ENCODE measurements at regions not wholly inside any gene's neighbourhood (a gene's known extent, or its start where the extent isn't known, plus 50 kb on each side); places are given as distances from the start of the nearest gene placed in this dataset.
"Not testable (repeated sequence)": the region's sequence is repeated elsewhere in the genome, so short reads cannot be mapped to it uniquely, and the experiment has no call there.

GRCh38 chr7:153412824-153413198, 639.4 kb upstream of the DPP6 start:
- H3K9ac ChIP-seq (ENCODE audit: low read length); H2AFZ ChIP-seq (ENCODE audit: low read length); H3K27me3 ChIP-seq (ENCODE audit: low read length); H3K4me3 ChIP-seq (ENCODE audit: low read length); H3K4me2 ChIP-seq (ENCODE audit: low read depth, low read length, poor library complexity, severe bottlenecking); DNase-seq; H3K4me1 ChIP-seq (ENCODE audit: low read length); H3K9me3 ChIP-seq (ENCODE audit: low read length); H3K9me2 ChIP-seq (replicated peaks; ENCODE audit: insufficient read depth, low read length); H4K20me1 ChIP-seq (ENCODE audit: insufficient read depth, low read depth, low read length); H3K36me3 ChIP-seq (ENCODE audit: insufficient read depth, low read length); H3K79me2 ChIP-seq (ENCODE audit: low read length); H3K27ac ChIP-seq (ENCODE audit: low read length): not testable (repeated sequence)

- Histone ChIP-seq H3K79me2 (ENCODE audit: low read length) (no peaks in the 10 kb centered on the region), H3K27me3 (ENCODE audit: low read length) (no peaks in the 10 kb centered on the region), H4K20me1 (ENCODE audit: insufficient read depth, low read depth, low read length) (no peaks in the 10 kb centered on the region), H3K4me2 (ENCODE audit: low read depth, low read length, poor library complexity, severe bottlenecking) (no peak overlapping the region), H3K9me2 (replicated peaks; ENCODE audit: insufficient read depth, low read length) (0 out of 2 replicates have a peak, but pooled peaks cover 4% of the 10 kb centered on the region), H3K4me3 (ENCODE audit: low read length) (no peak overlapping the region), H3K9me3 (ENCODE audit: low read length) (no peaks in the 10 kb centered on the region), H3K4me1 (ENCODE audit: low read length) (no peaks in the 10 kb centered on the region), H2AFZ (ENCODE audit: low read length) (no peak overlapping the region), H3K9ac (ENCODE audit: low read length) (no peak overlapping the region), H3K36me3 (ENCODE audit: insufficient read depth, low read length) (no peaks in the 10 kb centered on the region), H3K27ac (ENCODE audit: low read length) (no peak overlapping the region)
- DNase-seq = no peak
These were observed 639.0 kb upstream of the DPP6 start for GRCh38 chr7:153413199-153413539.

GRCh38 chr7:153413540-153414287, 638.5 kb upstream of the DPP6 start:
- Histone ChIP-seq H3K4me2 (ENCODE audit: low read depth, low read length, poor library complexity, severe bottlenecking) (no peak overlapping the region), H3K9me2 (replicated peaks; ENCODE audit: insufficient read depth, low read length) (0 out of 2 replicates have a peak, but pooled peaks cover 4% of the 10 kb centered on the region), H3K36me3 (ENCODE audit: insufficient read depth, low read length) (no peaks in the 10 kb centered on the region), H3K27me3 (ENCODE audit: low read length) (no peaks in the 10 kb centered on the region), H3K27ac (ENCODE audit: low read length) (no peak overlapping the region), H3K4me3 (ENCODE audit: low read length) (no peak overlapping the region), H3K79me2 (ENCODE audit: low read length) (no peaks in the 10 kb centered on the region), H4K20me1 (ENCODE audit: insufficient read depth, low read depth, low read length) (no peaks in the 10 kb centered on the region), H3K9ac (ENCODE audit: low read length) (no peak overlapping the region), H3K4me1 (ENCODE audit: low read length) (no peaks in the 10 kb centered on the region), H2AFZ (ENCODE audit: low read length) (no peak overlapping the region), H3K9me3 (ENCODE audit: low read length) (no peaks in the 10 kb centered on the region)
- DNase-seq = no peak

GRCh38 chr7:153414288-153414629, 637.9 kb upstream of the DPP6 start:
- Histone ChIP-seq H3K4me1 (ENCODE audit: low read length) (no peaks in the 10 kb centered on the region), H3K79me2 (ENCODE audit: low read length) (no peaks in the 10 kb centered on the region), H3K36me3 (ENCODE audit: insufficient read depth, low read length) (no peaks in the 10 kb centered on the region), H3K4me2 (ENCODE audit: low read depth, low read length, poor library complexity, severe bottlenecking) (no peak overlapping the region), H3K9me3 (ENCODE audit: low read length) (no peaks in the 10 kb centered on the region), H3K4me3 (ENCODE audit: low read length) (no peak overlapping the region), H3K9me2 (replicated peaks; ENCODE audit: insufficient read depth, low read length) (0 out of 2 replicates have a peak, but pooled peaks cover 4% of the 10 kb centered on the region), H3K9ac (ENCODE audit: low read length) (no peak overlapping the region), H2AFZ (ENCODE audit: low read length) (no peak overlapping the region), H4K20me1 (ENCODE audit: insufficient read depth, low read depth, low read length) (no peaks in the 10 kb centered on the region), H3K27ac (ENCODE audit: low read length) (no peak overlapping the region), H3K27me3 (ENCODE audit: low read length) (no peaks in the 10 kb centered on the region)
- DNase-seq = no peak

GRCh38 chr7:153415632-153416031, 636.6 kb upstream of the DPP6 start:
- Histone ChIP-seq H3K36me3 (ENCODE audit: insufficient read depth, low read length) (no peaks in the 10 kb centered on the region), H3K9me2 (replicated peaks; ENCODE audit: insufficient read depth, low read length) (0 out of 2 replicates have a peak, but pooled peaks cover 4% of the 10 kb centered on the region), H3K4me2 (ENCODE audit: low read depth, low read length, poor library complexity, severe bottlenecking) (no peak overlapping the region), H3K27ac (ENCODE audit: low read length) (no peak overlapping the region), H3K9me3 (ENCODE audit: low read length) (no peaks in the 10 kb centered on the region), H3K27me3 (ENCODE audit: low read length) (no peaks in the 10 kb centered on the region), H3K9ac (ENCODE audit: low read length) (no peak overlapping the region), H2AFZ (ENCODE audit: low read length) (no peak overlapping the region), H3K4me1 (ENCODE audit: low read length) (no peaks in the 10 kb centered on the region), H3K4me3 (ENCODE audit: low read length) (no peak overlapping the region), H3K79me2 (ENCODE audit: low read length) (no peaks in the 10 kb centered on the region), H4K20me1 (ENCODE audit: insufficient read depth, low read depth, low read length) (no peaks in the 10 kb centered on the region)
- DNase-seq = no peak

GRCh38 chr7:153422291-153423209, 629.6 kb upstream of the DPP6 start:
- no peaks in the 10 kb centered on the region for H3K79me2 ChIP-seq (ENCODE audit: low read length)
- no peaks in the 10 kb centered on the region for H4K20me1 ChIP-seq (ENCODE audit: insufficient read depth, low read depth, low read length)
- no peaks in the 10 kb centered on the region for H3K36me3 ChIP-seq (ENCODE audit: insufficient read depth, low read length)
- DNase-seq = no peak
- no peak overlapping the region for H3K9ac ChIP-seq (ENCODE audit: low read length)
- H3K4me1 ChIP-seq (ENCODE audit: low read length) = no peaks in the 10 kb centered on the region
- H3K27ac ChIP-seq (ENCODE audit: low read length) = no peak overlapping the region
- no peak overlapping the region for H2AFZ ChIP-seq (ENCODE audit: low read length)
- no peak overlapping the region for H3K4me2 ChIP-seq (ENCODE audit: low read depth, low read length, poor library complexity, severe bottlenecking)
- no peaks in the 10 kb centered on the region for H3K27me3 ChIP-seq (ENCODE audit: low read length)
- no peak overlapping the region for H3K4me3 ChIP-seq (ENCODE audit: low read length)
- H3K9me2 ChIP-seq (replicated peaks; ENCODE audit: insufficient read depth, low read length) = no peaks in the 10 kb centered on the region
- H3K9me3 ChIP-seq (ENCODE audit: low read length) = no peaks in the 10 kb centered on the region

GRCh38 chr7:153423210-153423590, 629.0 kb upstream of the DPP6 start:
- DNase-seq = no peak
- H3K9me3 ChIP-seq (ENCODE audit: low read length) = no peaks in the 10 kb centered on the region

GRCh38 chr7:153430931-153431330, 621.3 kb upstream of the DPP6 start:
- Histone ChIP-seq H3K4me2 (ENCODE audit: low read depth, low read length, poor library complexity, severe bottlenecking) (no peak overlapping the region), H3K4me3 (ENCODE audit: low read length) (no peak overlapping the region), H3K27me3 (ENCODE audit: low read length) (no peaks in the 10 kb centered on the region), H3K9me3 (ENCODE audit: low read length) (no peaks in the 10 kb centered on the region), H3K79me2 (ENCODE audit: low read length) (no peaks in the 10 kb centered on the region), H3K36me3 (ENCODE audit: insufficient read depth, low read length) (no peaks in the 10 kb centered on the region), H4K20me1 (ENCODE audit: insufficient read depth, low read depth, low read length) (no peaks in the 10 kb centered on the region), H3K27ac (ENCODE audit: low read length) (no peak overlapping the region), H3K9ac (ENCODE audit: low read length) (no peak overlapping the region), H3K9me2 (replicated peaks; ENCODE audit: insufficient read depth, low read length) (no peaks in the 10 kb centered on the region), H2AFZ (ENCODE audit: low read length) (no peak overlapping the region), H3K4me1 (ENCODE audit: low read length) (no peaks in the 10 kb centered on the region)
- DNase-seq = no peak

More at GRCh38 chr7:153423210-153423590, 629.0 kb upstream of the DPP6 start:
- no peaks in the 10 kb centered on the region for H3K36me3 ChIP-seq (ENCODE audit: insufficient read depth, low read length)
- H3K27me3 ChIP-seq (ENCODE audit: low read length) = no peaks in the 10 kb centered on the region
- H2AFZ ChIP-seq (ENCODE audit: low read length) = no peak overlapping the region
- H3K4me1 ChIP-seq (ENCODE audit: low read length) = no peaks in the 10 kb centered on the region
- no peak overlapping the region for H3K4me2 ChIP-seq (ENCODE audit: low read depth, low read length, poor library complexity, severe bottlenecking)
- no peaks in the 10 kb centered on the region for H3K79me2 ChIP-seq (ENCODE audit: low read length)
- no peak overlapping the region for H3K9ac ChIP-seq (ENCODE audit: low read length)
- H3K27ac ChIP-seq (ENCODE audit: low read length) = no peak overlapping the region
- no peak overlapping the region for H3K4me3 ChIP-seq (ENCODE audit: low read length)
- H4K20me1 ChIP-seq (ENCODE audit: insufficient read depth, low read depth, low read length) = no peaks in the 10 kb centered on the region
- H3K9me2 ChIP-seq (replicated peaks; ENCODE audit: insufficient read depth, low read length) = no peaks in the 10 kb centered on the region
